B cell (primary cell): ENCODE measurements at regions not wholly inside any gene's neighbourhood (a gene's known extent, or its start where the extent isn't known, plus 50 kb on each side); places are given as distances from the start of the nearest gene placed in this dataset.

ENCODE experiments used
- CTCF ChIP-seq: fragments of 200-600 bp; IDR thresholded peaks from one replicate; pipeline ENCODE4 v1.8.0; 2022; ENCODE audit warnings: antibody characterized with exemption, mild to moderate bottlenecking
- EZH2 ChIP-seq: IDR thresholded peaks from 2 replicates; pipeline ENCODE4 v1.6.1; 2012; ENCODE audit warnings: borderline replicate concordance, low read depth, mild to moderate bottlenecking, moderate library complexity, low read length; ENCODE audit not compliant: insufficient read depth, poor library complexity, severe bottlenecking

- TF ChIP-seq CTCF (no peak), EZH2 (no peak)
These were observed 335.1 kb upstream of the UMPS start for GRCh38 chr3:124395162-124395561.
